HG03060 (cell line): ENCODE measurements at regions not wholly inside any gene's neighbourhood (a gene's known extent, or its start where the extent isn't known, plus 50 kb on each side); places are given as distances from the start of the nearest gene placed in this dataset.
"Not testable (repeated sequence)": the region's sequence is repeated elsewhere in the genome, so short reads cannot be mapped to it uniquely, and the experiment has no call there.

Experiments
- ATAC-seq: cut with Tn5 transposase; IDR thresholded peaks from one replicate; pipeline ENCODE4 v1.9.1; 2021; ENCODE audit warnings: low read depth, moderate number of reproducible peaks; ENCODE audit not compliant: unreplicated experiment

DNA sequence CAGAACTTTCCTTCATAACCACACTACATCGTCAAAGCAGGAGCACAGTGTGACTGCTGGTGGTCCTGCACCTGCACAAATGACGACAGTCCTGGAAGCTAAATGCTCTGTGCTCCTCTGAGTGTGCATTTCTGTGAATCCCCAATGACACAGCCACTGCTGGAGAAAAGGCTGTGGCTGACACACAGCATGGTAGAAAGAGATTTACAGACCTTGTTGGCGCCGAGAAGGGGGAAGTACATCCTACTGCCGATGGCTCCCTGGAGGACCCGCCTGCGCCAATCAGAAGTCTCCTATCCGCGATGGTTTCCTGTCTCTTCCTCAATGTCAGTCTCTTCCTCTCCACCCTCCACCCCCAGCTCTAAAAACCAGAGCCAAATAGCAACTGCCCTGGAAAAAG, 115.4 kb upstream of the RAB4A start:
- ATAC-seq = no peak

DNA sequence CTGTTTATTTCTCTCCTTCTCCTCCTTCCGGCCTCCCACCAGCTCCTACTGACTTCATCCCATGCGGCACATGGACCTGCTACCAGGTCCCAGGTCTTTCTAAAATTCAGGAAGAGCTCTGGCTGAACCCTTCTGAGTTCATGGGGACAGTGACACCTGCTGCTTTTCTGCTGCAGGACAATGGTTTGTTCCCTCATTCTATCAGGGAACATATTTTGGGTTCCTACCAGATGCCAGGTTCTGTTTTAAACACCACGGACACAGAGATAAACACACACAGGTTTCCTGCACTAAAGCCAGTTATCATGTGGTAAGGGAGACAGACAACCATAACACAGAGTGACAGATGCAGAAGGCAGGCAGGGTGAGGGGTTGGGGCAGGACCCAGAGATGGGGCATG, 114.0 kb upstream of the RAB4A start:
- ATAC-seq = no peak

GRCh38 chr1:229157480-229157879, 113.4 kb upstream of the RAB4A start:
- no peak for ATAC-seq

DNA sequence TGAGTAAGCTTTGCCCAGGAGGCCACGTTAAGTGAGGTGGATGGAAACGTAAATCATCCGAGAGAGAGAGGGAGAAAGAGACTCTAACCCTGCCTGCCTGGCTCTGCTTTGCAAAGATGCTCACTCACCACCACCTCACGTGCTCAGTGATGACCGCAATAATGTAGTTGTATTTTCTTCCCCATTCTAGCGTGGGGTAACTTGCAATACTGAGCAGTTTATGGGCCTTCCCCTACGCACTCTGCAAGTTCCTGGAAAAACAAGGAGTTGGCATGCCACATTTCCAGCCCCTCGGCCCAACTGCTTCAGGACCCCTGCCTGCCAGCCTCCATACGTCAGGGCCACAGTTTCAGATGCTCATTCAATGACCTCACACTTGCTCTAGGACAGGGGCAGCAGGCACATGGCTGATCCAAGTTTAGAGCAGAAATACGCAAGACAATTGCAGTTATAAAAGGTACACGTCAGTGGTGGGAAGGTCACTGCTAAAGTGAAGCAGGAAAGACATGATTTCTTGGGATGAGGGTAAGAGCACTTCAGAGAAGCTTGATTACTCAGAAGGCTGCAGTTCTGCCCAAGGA, 112.5 kb upstream of the RAB4A start:
- ATAC-seq = no peak

DNA sequence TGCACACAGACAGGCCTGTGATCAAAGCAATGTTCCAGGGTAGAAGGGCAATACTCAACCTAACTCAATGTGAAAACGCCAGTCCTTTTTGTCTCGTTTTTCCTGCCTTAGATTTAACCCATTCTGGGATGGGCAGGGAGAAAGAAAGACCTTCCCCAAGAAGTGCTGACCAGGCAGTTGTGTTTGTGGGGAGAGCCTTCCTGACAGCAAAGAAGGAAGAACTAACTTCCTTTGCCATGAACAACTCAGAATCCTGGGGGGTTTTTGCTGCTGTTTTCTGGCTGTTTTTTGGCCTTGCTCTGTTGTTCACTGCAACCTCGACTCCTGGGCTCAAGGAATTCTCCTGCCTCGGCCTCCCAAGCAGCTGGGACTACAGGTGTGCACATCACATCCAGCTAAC, 112.0 kb upstream of the RAB4A start:
- no peak for ATAC-seq

DNA sequence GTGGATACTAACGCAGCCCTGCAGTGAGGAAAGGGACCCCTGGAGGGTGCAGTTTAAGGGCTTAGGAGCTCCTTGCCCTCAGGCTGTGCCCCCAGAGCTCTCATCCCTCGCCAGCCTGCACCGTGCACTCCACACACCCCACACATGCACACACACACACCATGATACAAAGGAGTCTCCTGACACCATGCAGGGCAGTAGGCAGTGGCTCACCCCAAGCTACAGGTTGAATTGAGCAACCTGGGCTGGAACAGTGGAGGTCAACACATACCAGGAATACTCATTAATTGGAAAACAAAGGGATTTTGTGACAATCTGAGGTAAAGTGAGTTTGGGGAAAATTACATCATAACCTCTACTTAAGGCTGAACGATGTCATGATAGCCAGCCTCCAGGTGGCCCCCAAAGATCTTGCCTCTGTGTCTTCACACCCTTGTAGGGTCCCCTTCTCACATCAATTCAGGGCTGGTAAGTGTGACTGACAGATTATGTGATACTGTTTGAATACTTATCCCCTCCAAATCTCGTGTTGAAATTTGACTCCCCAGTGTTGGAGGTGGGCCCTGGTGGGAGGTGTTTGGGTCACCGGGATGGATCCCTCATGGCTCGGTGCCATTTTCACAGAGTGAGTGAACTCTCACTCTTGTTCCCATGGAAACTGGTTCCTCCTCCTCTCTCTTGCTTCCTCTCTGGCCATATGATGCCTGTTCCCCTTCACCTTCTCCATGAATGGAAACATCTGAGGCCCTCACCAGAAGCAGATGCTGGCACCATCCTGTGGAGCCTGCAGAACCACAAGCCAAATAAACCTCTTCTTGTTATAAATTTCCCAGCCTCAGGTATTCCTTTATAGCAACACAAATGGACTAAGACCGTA, 111.0 kb upstream of the RAB4A start:
- no peak for ATAC-seq

GRCh38 chr1:229161740-229162139, 109.2 kb upstream of the RAB4A start:
- ATAC-seq = no peak

GRCh38 chr1:229162825-229163515, 107.9 kb upstream of the RAB4A start:
- no peak for ATAC-seq

DNA sequence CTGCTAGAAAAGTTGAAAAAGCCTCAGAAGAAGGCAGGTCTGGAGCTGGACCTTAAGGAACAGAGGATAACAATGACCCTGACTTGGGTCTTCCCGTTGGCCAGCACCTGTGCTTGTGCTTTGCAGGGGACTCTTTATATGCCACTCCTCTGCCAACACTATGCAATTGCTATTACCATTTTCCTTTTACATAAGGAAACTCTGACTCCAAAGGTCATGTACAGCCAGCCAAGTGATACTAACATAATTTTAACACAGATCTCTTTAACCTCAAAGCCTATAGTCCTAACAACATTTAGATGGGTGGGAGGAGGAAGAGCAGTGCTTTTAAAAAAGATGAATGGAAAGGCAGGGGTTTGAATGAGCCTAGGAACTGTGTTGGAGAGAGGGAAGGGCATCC, 106.6 kb upstream of the RAB4A start:
- no peak for ATAC-seq

- no peak for ATAC-seq
Measured at GRCh38 chr1:229164836-229165735, 105.8 kb upstream of the RAB4A start.

GRCh38 chr1:229167318-229167717, 103.6 kb upstream of the RAB4A start:
- no peak for ATAC-seq

DNA sequence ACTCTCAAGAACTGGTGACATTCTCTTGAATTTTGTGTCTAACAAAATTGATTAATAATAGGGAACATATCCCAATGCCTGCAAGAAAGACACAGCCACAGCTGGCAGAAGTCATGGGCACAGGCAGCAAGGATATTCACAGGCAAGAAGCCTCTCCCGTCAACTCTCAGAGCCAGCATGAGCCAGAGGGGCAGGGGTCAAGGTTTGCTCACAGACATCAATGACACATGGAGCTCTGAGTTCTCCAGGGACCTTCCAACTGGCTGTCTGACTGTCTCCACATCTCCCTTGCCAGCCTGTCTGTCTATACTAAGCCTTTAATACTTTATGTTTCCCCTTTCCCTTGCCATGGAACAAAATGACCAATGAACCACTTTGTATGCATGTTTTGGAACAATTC, 101.5 kb upstream of the RAB4A start:
- ATAC-seq = no peak

DNA sequence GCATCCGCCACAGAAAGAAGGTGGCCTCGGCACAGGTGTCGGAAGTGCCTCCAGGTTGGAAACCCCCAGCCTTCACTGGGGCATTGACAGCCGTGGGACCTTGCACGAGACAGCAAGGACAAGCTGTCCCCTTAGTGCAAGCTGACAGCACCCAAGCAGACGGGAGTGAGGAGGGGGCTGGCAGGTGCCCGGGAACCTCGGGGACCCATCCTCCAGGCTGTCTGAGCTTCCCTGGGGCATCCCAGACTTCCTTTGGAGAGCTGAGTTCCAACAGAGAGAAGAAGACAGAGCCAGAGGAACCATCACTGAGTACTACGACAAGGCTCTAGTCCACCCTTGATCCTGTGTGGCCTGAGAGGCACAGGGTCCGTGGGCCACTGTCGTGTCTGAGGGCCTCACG, 100.6 kb upstream of the RAB4A start:
- no peak for ATAC-seq

- no peak for ATAC-seq
Measured at GRCh38 chr1:229170778-229171505, 100.0 kb upstream of the RAB4A start.

- ATAC-seq = no peak
Measured at GRCh38 chr1:229171934-229172333, 99.0 kb upstream of the RAB4A start.

GRCh38 chr1:229173491-229174476, 97.1 kb upstream of the RAB4A start:
- ATAC-seq = not testable (repeated sequence)

DNA sequence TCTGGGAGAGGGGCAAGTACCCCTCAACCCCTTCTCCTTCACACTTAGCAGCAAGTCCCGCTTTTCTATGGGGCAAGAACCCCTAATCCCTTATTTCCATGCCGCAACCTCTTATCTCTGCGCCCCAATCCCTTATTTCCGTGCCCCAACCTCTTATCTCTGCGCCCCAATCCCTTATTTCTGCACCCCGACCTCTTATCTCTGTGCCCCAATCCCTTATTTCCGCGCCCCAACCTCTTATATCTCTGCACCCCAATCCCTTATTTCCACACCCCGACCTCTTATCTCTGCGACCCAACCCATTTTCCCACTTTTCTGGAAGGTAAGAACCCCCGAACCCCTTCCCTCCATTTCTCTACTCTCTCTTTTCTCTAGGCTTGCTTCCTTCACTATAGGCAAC, 95.6 kb upstream of the RAB4A start:
- ATAC-seq = not testable (repeated sequence)

GRCh38 chr1:229176457-229176856, 94.5 kb upstream of the RAB4A start:
- ATAC-seq = not testable (repeated sequence)

- no peak for ATAC-seq
Measured at GRCh38 chr1:229180161-229180560, 90.8 kb upstream of the RAB4A start.
